ENCODE measurements at regions not wholly inside any gene's neighbourhood (a gene's known extent, or its start where the extent isn't known, plus 50 kb on each side); places are given as distances from the start of the nearest gene placed in this dataset.

- in situ Hi-C loops (cut with HindIII; ENCODE audit: low sequenced_read_pairs) = no loop called here
Measured at GRCh38 chr6:132972254-132972653, 157.9 kb downstream of the RPS12 start.

- in situ Hi-C loops (cut with HindIII; ENCODE audit: low sequenced_read_pairs) = no loop called here
Measured at GRCh38 chr6:132972971-132973370, 158.6 kb downstream of the RPS12 start.

GRCh38 chr6:132973514-132973993, 159.2 kb downstream of the RPS12 start:
- in situ Hi-C loops (cut with HindIII; ENCODE audit: low sequenced_read_pairs) = no loop called here

DNA sequence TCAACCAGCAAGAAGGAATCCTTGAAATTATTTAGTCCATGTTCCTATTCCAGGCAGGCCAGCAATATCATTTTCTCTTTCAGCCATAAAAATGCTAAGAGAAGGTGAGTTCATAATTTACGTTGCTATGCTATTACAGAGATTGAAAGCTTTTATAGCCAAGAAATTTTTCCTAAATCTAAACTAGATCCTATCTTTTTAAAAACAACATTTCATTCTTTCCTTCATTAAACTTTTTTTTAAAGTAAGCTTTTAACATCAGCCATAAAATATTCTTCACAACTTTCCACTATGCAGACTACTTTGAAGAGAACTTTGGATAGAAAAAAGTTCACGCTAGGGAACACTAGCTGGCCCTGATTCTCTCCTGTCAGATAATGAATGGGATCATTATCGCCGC, 159.8 kb downstream of the RPS12 start:
- in situ Hi-C loops (cut with HindIII; ENCODE audit: low sequenced_read_pairs) = no loop called here

- in situ Hi-C loops (cut with HindIII; ENCODE audit: low sequenced_read_pairs) = no loop called here
Measured at GRCh38 chr6:132977413-132977812, 163.0 kb downstream of the RPS12 start.

GRCh38 chr6:132978685-132979084, 164.3 kb downstream of the RPS12 start:
- in situ Hi-C loops (cut with HindIII; ENCODE audit: low sequenced_read_pairs) = no loop called here

DNA sequence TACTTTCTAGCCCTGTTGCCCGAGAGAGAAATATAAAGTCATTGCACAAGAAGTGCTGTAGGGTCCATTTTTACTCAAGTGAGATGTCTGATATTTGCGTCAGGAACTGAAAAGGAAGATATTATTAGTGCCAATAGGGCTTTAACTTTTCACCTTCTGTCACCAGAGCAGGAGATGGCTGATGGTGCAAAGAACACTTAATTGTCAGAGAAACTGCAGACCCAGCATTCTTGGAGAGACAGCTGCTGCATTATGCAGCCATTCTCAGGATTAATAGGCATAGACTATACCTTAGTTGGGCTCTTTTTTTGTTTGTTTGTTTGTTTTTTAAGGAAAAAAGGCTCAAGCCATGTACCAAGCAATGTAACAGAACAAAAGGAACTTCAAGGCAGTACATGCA, 179.4 kb downstream of the RPS12 start:
- in situ Hi-C loops (cut with HindIII; ENCODE audit: low sequenced_read_pairs) = no loop called here

DNA sequence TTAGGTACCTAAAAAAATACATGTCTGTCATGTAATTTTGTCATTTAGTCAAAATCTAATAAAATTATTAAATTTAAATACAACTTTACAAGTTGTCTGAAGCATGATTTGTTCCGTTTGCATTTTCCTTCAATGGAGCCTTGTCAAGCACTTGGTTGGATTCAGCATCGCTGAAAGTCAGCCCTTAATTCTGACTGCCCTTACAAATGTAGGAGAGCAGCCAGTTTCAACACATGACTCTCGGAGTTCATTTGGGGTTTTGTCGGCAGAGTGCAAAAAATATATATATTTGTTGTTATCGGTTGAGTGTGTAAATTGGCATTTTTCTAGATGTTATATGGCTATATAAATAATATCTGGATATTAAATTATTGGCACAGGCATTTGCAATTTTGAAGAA, 180.6 kb downstream of the RPS12 start:
- in situ Hi-C loops (cut with HindIII; ENCODE audit: low sequenced_read_pairs) = no loop called here

- in situ Hi-C loops (cut with HindIII; ENCODE audit: low sequenced_read_pairs) = no loop called here
Measured at GRCh38 chr6:132995432-132995831, 181.1 kb downstream of the RPS12 start.

- in situ Hi-C loops (cut with HindIII; ENCODE audit: low sequenced_read_pairs) = no loop called here
Measured at GRCh38 chr6:132998418-132998817, 184.0 kb downstream of the RPS12 start.

GRCh38 chr6:133001040-133001565, 186.7 kb downstream of the RPS12 start:
- in situ Hi-C loops (cut with HindIII; ENCODE audit: low sequenced_read_pairs) = loop anchor here (5.0 kb wide), 1 partner anchor 76 kb away; no protein-coding TSS in a partner anchor

DNA sequence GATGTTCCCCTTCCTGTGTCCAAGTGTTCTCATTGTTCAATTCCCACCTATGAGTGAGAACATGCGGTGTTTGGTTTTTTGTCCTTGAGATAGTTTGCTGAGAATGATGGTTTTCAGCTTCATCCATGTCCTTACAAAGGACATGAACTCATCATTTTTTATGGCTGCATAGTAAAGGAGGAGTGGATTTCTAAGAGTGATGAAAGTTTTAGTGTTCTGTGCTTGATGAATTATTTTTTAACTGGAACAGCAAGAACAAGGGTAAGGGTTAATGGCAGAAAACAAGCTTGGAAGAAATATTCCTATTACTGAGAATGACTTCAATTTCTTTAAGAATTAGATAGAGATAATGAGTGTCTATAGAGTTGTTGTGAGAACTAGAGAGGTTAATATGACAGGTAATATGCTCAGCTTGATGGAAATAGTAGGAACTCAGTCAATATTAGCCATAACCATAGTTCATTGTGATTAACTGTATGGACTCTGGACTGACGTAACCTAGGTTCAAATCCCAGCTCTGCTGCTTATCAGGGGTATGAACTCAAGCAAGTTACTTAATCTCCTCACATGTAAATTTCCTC, 190.0 kb downstream of the RPS12 start:
- in situ Hi-C loops (cut with HindIII; ENCODE audit: low sequenced_read_pairs) = loop anchor here (5.0 kb wide), 1 partner anchor 73 kb away; no protein-coding TSS in a partner anchor

DNA sequence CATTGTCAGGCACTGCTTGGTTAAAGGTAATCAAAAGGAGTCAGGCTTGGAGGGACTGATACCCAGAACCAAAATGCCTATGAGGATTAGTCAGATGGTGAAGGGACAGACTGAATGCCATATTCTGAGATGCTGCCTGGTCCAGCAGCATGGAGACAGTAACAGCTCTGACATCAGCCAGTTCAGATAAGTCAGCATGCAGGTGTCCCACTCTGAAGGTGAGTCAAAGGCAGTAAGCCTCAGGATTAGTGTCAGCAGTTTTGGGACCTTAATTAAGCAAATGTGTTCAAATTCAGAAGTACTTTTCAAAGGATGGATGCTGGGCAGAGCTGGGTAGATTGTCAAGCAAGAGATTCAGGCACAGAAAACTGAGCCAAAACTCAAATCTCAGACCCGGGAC, 198.4 kb downstream of the RPS12 start:
- in situ Hi-C loops (cut with HindIII; ENCODE audit: low sequenced_read_pairs) = no loop called here

DNA sequence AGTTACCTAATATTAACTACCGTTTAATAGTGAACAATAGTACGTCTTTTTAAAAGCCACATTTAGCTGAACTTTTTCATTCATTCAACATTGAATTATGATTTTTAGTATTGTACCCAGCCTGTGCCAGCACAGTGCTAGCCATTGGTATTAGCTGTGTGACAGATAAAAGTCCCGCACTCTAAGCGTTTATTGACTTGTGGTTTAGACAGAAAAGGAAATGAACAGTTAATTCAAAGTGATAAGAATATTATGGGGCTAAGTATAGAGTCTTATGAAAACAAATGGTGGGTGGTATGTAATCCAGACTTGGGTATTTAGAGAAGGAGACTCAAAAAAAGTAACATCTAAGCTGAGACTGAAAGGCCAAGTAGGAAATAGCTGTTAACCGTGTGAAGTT, 202.3 kb downstream of the RPS12 start:
- in situ Hi-C loops (cut with HindIII; ENCODE audit: low sequenced_read_pairs) = no loop called here

DNA sequence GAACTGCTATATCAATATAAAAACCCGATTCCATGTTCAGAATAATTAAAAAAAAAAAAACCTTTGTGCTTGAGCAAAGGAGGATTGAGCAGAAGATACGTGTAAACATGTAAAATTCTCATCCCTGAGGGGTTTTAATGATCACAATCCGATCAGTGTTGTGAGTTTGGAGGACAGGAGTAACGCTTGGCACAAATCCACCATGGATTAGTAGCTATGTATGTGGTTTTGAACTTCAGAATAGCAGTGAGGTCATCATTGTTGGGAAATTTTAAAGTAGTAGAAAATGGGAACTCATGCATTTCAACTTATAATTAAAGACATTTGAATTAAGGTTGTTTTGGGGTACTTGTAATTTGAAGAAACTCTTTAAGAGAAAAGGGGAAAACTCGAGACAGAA, 203.2 kb downstream of the RPS12 start:
- in situ Hi-C loops (cut with HindIII; ENCODE audit: low sequenced_read_pairs) = no loop called here

GRCh38 chr6:133026705-133027104, 212.3 kb downstream of the RPS12 start:
- in situ Hi-C loops (cut with HindIII; ENCODE audit: low sequenced_read_pairs) = no loop called here

DNA sequence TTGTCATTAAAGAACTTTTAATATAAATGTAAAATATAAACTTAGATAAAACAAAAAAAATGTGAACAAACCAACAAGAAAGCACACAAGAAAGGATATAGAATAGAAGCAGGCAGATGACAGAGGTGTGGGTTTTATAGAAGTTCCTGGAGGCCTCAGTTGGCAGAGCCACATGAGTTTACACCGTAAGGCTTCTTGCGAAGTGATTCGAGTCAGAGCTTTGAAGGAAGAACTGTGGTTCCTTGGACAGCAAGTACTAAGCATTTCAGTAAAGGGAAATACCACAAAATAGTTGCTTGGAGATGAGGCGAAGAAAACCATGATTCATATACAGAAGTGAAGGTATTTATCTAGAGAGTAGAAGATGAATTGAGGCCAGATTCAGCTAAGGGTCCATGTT, 207.9 kb upstream of the EYA4 start:
- in situ Hi-C loops (cut with HindIII; ENCODE audit: low sequenced_read_pairs) = no loop called here

- in situ Hi-C loops (cut with HindIII; ENCODE audit: low sequenced_read_pairs) = no loop called here
Measured at GRCh38 chr6:133034509-133035206, 206.5 kb upstream of the EYA4 start.

GRCh38 chr6:133040094-133040802, 200.9 kb upstream of the EYA4 start:
- in situ Hi-C loops (cut with HindIII; ENCODE audit: low sequenced_read_pairs) = no loop called here

DNA sequence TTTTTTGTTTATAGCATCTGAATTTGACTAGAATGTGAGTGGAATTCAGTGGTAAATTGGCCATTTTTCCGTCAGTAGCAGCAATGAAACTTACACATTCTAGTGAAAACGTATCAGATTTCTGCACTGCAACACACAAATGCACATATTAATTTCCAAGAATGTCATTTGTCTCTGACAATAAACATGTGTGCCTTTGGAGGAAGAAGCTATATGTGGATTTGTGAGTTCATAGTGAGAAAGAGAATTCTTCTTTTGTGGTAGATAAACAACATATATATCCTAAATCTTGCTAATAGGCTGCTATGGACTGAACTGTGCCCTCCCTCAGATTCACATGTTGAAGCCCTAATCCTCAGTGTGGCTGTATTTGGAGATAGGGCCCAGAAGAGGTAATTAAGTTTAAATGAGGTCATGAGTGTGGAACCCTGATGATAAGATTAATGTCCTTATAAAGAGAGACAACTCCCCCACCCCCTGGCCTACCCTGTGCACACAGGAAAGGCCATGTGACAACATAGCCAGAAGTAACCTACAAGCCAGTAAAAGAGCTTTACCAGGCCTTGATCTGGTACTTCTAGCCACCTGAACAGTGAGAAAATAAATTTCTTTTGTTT, 200.2 kb upstream of the EYA4 start:
- in situ Hi-C loops (cut with HindIII; ENCODE audit: low sequenced_read_pairs) = no loop called here

GRCh38 chr6:133042550-133043120, 198.5 kb upstream of the EYA4 start:
- in situ Hi-C loops (cut with HindIII; ENCODE audit: low sequenced_read_pairs) = no loop called here
